Fibroblast of mammary gland (primary cell): ENCODE measurements at regions not wholly inside any gene's neighbourhood (a gene's known extent, or its start where the extent isn't known, plus 50 kb on each side); places are given as distances from the start of the nearest gene placed in this dataset.

Experiments used
- DNase-seq: peaks from one replicate; pipeline ENCODE4 v3.0.0-alpha.2; 2010; ENCODE audit warnings: low read depth
- H3K4me3 ChIP-seq: 2 replicates; pipeline ENCODE4 v1.5.1; 2011; ENCODE audit warnings: low read depth, mild to moderate bottlenecking, low read length, moderate library complexity; ENCODE audit not compliant: control insufficient read depth
- CTCF ChIP-seq: conservative IDR thresholded peaks from 2 replicates; pipeline ENCODE4 v1.5.1; 2011; ENCODE audit warnings: low read depth, low read length, inconsistent platforms; ENCODE audit not compliant: control insufficient read depth, insufficient read depth

- no peak for DNase-seq
- TF ChIP-seq CTCF, result no peak
- no peak overlapping the region for H3K4me3 ChIP-seq
Measured at GRCh38 chr9:73007966-73008672, 55.3 kb upstream of the ALDH1A1 start.

GRCh38 chr9:73006986-73007385, 54.1 kb upstream of the ALDH1A1 start:
- H3K4me3 ChIP-seq, result no peak overlapping the region
- no peak for DNase-seq
- no peak for TF ChIP-seq CTCF
